Panc1 (cell line): ENCODE measurements at regions not wholly inside any gene's neighbourhood (a gene's known extent, or its start where the extent isn't known, plus 50 kb on each side); places are given as distances from the start of the nearest gene placed in this dataset.

ENCODE experiments used
- ATAC-seq: fragments of 200-7000 bp; cut with Tn5 transposase; 2 replicates; pipeline ENCODE4 v1.9.1; 2020; ENCODE audit warnings: mild to moderate bottlenecking, moderate library complexity
- BruUV-seq: library from RNA; stranded (reverse); fragments of 400-500 nt; replicated peaks from 2 replicates; lab custom pipeline; 2021; lab: Mats Ljungman, UMichigan
- CTCF ChIA-PET: fragments of 300-600 bp; sonication (Branson Sonifier 250); formaldehyde crosslinking; loops from one replicate; lab custom pipeline; 2022; ENCODE audit warnings: antibody characterized with exemption; lab: Charles Lee
- POLR2A ChIA-PET: fragments of 300-600 bp; sonication (Branson Sonifier 250); formaldehyde crosslinking; loops from one replicate; lab custom pipeline; 2022; ENCODE audit warnings: antibody characterized with exemption; lab: Charles Lee
- DNase-seq: peaks from one replicate; pipeline ENCODE4 v3.0.0-alpha.2; 2010; ENCODE audit warnings: low read depth, low spot score
- H3K27ac ChIP-seq: 2 replicates; pipeline ENCODE4 v1.5.1; 2011; ENCODE audit warnings: mild to moderate bottlenecking, low read length, inconsistent platforms
- H3K27me3 ChIP-seq: fragments of 200-500 bp; sonication (Bioruptor generic); 2 replicates; pipeline ENCODE4 v1.6.0; 2014; ENCODE audit warnings: low read length, inconsistent platforms; ENCODE audit not compliant: control insufficient read depth, insufficient read depth
- H3K36me3 ChIP-seq: fragments of 200-500 bp; sonication (Bioruptor generic); 2 replicates; pipeline ENCODE4 v1.5.1; 2014; ENCODE audit warnings: inconsistent platforms, mild to moderate bottlenecking, low read length, moderate library complexity; ENCODE audit not compliant: control insufficient read depth, insufficient read depth
- H3K4me1 ChIP-seq: 2 replicates; pipeline ENCODE4 v1.5.1; 2011; ENCODE audit warnings: inconsistent platforms, mild to moderate bottlenecking, low read length, moderate library complexity; ENCODE audit not compliant: control insufficient read depth, insufficient read depth
- H3K4me3 ChIP-seq, 2 experiments: 2 replicates each; pipeline ENCODE4 v1.5.1; 2011 to 2012; ENCODE audit warnings: low read depth in 2 of 2, low read length in 2 of 2, mild to moderate bottlenecking in 2 of 2, inconsistent platforms in 1 of 2, moderate library complexity in 1 of 2
- H3K9me3 ChIP-seq: fragments of 200-500 bp; sonication (Bioruptor generic); 2 replicates; pipeline ENCODE4 v1.5.1; 2014; ENCODE audit warnings: low read depth, mild to moderate bottlenecking, inconsistent platforms, low read length, moderate library complexity; ENCODE audit not compliant: control insufficient read depth, insufficient read depth
- POLR2AphosphoS5 ChIP-seq: IDR thresholded peaks from 2 replicates; pipeline ENCODE4 v1.6.1; 2012; ENCODE audit warnings: mild to moderate bottlenecking, low read depth, low read length, moderate library complexity
- REST ChIP-seq, 2 experiments: IDR thresholded peaks; 2 replicates each; pipeline ENCODE4 v1.6.1; 2011 to 2012; ENCODE audit warnings: low read depth in 2 of 2, control low read depth in 1 of 2, low read length in 1 of 2, mild to moderate bottlenecking in 1 of 2, moderate library complexity in 1 of 2; ENCODE audit not compliant: insufficient read depth in 1 of 2
- SIN3A ChIP-seq: IDR thresholded peaks from 2 replicates; pipeline ENCODE4 v1.6.1; 2012; ENCODE audit warnings: low read depth, mild to moderate bottlenecking, low read length, moderate library complexity, borderline replicate concordance; ENCODE audit not compliant: insufficient read depth
- TCF7L2 ChIP-seq: IDR thresholded peaks from 2 replicates; pipeline ENCODE4 v1.6.1; 2011; ENCODE audit warnings: mild to moderate bottlenecking, low read depth, low read length, inconsistent platforms
- in situ Hi-C: cut with HindIII; loops from 2 replicates; pipeline ENCODE4 v1.10.0; 2016; ENCODE audit warnings: low sequenced_read_pairs, low pct_unique_long_range_greater_than_20kb
- intact Hi-C: fragments of 100-400 bp; cut with micrococcal nuclease; formaldehyde crosslinking; loops from one replicate; pipeline ENCODE4 v1.10.0; 2022; ENCODE audit not compliant: unreplicated experiment
- TF ChIP-seq, protein P1 (sequence below): fragments of 450-650 bp; IDR thresholded peaks from 2 replicates; pipeline ENCODE4 v1.5.1; 2017; ENCODE audit warnings: mild to moderate bottlenecking

DNA sequence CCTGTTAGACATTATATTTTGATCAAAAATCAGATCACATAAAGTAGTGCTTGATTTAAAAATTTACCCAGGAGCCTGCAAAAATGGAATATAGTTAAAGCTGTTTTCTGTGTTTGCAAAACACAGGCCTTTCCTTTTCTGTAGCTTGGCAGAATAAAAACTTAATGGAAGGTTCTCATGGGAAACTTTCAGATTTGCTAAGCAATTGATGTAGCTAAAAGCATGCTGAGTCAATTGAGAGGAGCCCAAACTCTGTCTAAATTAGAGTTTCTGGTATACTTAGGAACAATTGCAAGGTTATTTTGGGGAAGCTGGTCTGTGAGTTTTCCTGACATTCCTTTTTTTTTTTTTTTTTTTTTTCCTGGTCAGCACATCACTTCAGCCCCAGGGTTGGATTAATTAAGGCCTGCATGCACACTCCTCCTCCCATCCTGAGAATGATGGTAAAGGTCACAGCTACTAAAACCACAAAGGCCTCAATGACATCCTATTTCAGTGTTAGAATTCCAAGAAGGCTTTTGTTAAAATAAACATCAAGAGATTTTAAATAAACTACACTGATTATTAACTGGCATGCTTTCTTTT, 608.7 kb downstream of the PLPP3 start:
- POLR2A ChIA-PET = no interaction called here
- intact Hi-C loops = no loop called here
- no peaks in the 10 kb centered on the region for H3K36me3 ChIP-seq
- DNase-seq (no peak), ATAC-seq (no peak)
- no peaks in the 10 kb centered on the region for H3K9me3 ChIP-seq
- H3K27ac ChIP-seq = no peak overlapping the region
- H3K27me3 ChIP-seq = no peaks in the 10 kb centered on the region
- in situ Hi-C loops = no loop called here
- TF ChIP-seq, protein P1, sequence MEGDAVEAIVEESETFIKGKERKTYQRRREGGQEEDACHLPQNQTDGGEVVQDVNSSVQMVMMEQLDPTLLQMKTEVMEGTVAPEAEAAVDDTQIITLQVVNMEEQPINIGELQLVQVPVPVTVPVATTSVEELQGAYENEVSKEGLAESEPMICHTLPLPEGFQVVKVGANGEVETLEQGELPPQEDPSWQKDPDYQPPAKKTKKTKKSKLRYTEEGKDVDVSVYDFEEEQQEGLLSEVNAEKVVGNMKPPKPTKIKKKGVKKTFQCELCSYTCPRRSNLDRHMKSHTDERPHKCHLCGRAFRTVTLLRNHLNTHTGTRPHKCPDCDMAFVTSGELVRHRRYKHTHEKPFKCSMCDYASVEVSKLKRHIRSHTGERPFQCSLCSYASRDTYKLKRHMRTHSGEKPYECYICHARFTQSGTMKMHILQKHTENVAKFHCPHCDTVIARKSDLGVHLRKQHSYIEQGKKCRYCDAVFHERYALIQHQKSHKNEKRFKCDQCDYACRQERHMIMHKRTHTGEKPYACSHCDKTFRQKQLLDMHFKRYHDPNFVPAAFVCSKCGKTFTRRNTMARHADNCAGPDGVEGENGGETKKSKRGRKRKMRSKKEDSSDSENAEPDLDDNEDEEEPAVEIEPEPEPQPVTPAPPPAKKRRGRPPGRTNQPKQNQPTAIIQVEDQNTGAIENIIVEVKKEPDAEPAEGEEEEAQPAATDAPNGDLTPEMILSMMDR = no peak
- TF ChIP-seq TCF7L2 (no peak), REST (IDR thresholded peaks at IDR 0.05; ENCODE audit: insufficient read depth in 1 of 2, low read depth in 2 of 2, low read length in 1 of 2) (no peak), SIN3A (no peak), POLR2AphosphoS5 (no peak)
- H3K4me1 ChIP-seq = no peaks in the 10 kb centered on the region
- no TSS peak for BruUV-seq
- no peak overlapping the region for H3K4me3 ChIP-seq
- CTCF ChIA-PET = no interaction called here

DNA sequence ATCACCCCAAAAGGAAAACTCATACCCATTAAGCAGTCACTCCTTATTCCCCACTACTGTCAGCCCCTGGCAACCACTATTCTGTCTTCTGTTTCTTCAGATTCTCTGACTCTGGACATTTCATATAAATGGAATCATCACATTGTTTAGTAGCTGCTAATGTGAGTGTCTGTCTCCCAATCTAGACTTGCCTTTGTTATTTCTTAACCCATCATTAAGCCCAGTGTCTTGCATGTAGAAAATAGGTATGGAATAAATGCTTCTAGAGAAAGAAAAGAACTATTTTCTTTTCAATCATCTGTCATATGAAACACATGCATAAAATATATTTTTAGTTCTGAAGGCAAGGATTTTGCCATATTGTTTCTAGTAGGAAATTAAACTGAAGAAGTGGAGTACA, 610.0 kb downstream of the PLPP3 start:
- Histone ChIP-seq H3K9me3 (no peaks in the 10 kb centered on the region), H3K4me1 (no peaks in the 10 kb centered on the region), H3K4me3 (no peak overlapping the region), H3K27ac (no peak overlapping the region), H3K36me3 (no peaks in the 10 kb centered on the region), H3K27me3 (no peaks in the 10 kb centered on the region)
- intact Hi-C loops (no loop called here), in situ Hi-C loops (no loop called here)
- ChIA-PET POLR2A (no interaction called here), CTCF (no interaction called here)
- BruUV-seq = no TSS peak
- ATAC-seq = no peak
- TF ChIP-seq POLR2AphosphoS5 (no peak), REST (IDR thresholded peaks at IDR 0.05; ENCODE audit: insufficient read depth in 1 of 2, low read depth in 2 of 2, low read length in 1 of 2) (no peak), TCF7L2 (no peak), SIN3A (no peak)
- TF ChIP-seq, protein P1 = no peak
- no peak for DNase-seq
